ENCODE measurements at regions not wholly inside any gene's neighbourhood (a gene's known extent, or its start where the extent isn't known, plus 50 kb on each side); places are given as distances from the start of the nearest gene placed in this dataset.
"Not testable (repeated sequence)": the region's sequence is repeated elsewhere in the genome, so short reads cannot be mapped to it uniquely, and the experiment has no call there.

DNA sequence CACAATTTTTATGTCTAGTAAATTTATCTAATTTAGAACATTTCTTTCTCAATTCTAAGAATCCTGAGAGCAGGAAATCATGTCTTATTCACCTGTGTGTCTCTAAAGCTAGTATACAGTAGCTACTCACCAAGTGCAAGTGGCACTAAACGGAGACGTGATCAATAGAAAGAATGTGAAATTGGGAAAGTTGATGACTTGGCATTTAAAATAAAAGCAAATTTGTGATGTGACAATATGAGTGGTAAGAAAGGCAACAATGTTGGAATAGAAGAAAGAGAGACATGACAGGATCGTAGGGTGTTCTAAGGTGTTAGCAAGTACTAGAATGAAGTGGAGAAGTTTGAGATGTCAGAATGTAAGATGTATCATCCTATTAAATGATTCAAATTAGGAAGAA is 725.9 kb downstream of the BCKDHB start:
- Histone ChIP-seq H3K9me3 (peaks cover 0 to 10% (median 0%) of the 10 kb centered on the region in 11 donors), H3K4me3 (no peak overlapping the region), H3K27ac (no peak overlapping the region), H3K36me3 (no peaks in the 10 kb centered on the region), H3K4me1 (no peaks in the 10 kb centered on the region), H3K27me3 (no peaks in the 10 kb centered on the region)
- DNase-seq (no peak), ATAC-seq (no peak)
- intact Hi-C loops (cut with DNase I) = no loop called here
- TF ChIP-seq, protein P1, sequence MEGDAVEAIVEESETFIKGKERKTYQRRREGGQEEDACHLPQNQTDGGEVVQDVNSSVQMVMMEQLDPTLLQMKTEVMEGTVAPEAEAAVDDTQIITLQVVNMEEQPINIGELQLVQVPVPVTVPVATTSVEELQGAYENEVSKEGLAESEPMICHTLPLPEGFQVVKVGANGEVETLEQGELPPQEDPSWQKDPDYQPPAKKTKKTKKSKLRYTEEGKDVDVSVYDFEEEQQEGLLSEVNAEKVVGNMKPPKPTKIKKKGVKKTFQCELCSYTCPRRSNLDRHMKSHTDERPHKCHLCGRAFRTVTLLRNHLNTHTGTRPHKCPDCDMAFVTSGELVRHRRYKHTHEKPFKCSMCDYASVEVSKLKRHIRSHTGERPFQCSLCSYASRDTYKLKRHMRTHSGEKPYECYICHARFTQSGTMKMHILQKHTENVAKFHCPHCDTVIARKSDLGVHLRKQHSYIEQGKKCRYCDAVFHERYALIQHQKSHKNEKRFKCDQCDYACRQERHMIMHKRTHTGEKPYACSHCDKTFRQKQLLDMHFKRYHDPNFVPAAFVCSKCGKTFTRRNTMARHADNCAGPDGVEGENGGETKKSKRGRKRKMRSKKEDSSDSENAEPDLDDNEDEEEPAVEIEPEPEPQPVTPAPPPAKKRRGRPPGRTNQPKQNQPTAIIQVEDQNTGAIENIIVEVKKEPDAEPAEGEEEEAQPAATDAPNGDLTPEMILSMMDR (IDR thresholded peaks at IDR 0.05) = no peak
- 89 to 94% methylated on average over 3 of the region's 3 CpGs for WGBS, 2 donors

DNA sequence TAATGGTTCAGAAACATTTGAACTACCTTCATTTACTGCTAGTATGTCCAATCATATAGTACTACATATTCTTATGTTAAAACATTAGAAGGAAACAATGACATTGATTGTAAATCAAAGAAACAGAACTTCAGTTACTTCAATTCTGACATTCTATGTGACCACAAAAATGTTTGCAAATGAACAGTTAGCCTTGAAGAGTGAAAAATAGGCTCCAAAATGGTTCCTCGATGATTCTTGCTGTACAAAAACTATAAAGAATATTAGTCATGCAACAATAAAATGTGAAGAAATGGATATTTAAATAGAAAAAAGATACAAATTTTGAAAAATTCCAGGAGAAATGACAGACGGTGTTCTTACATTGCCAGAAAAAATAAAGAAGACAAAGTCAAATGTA is 686.9 kb downstream of the BCKDHB start:
- no peak for ATAC-seq
- 84 to 85% methylated on average over 2 of the region's 2 CpGs for WGBS, 2 donors
- Histone ChIP-seq H3K36me3 (no peaks in the 10 kb centered on the region), H3K4me3 (no peak overlapping the region), H3K27me3 (no peaks in the 10 kb centered on the region), H3K27ac (no peak overlapping the region), H3K4me1 (no peaks in the 10 kb centered on the region), H3K9me3 (peaks cover 0 to 8% (median 0%) of the 10 kb centered on the region in 11 donors)
- TF ChIP-seq, protein P1 (IDR thresholded peaks at IDR 0.05) = no peak
- intact Hi-C loops (cut with DNase I) = no loop called here
- no peak for DNase-seq

DNA sequence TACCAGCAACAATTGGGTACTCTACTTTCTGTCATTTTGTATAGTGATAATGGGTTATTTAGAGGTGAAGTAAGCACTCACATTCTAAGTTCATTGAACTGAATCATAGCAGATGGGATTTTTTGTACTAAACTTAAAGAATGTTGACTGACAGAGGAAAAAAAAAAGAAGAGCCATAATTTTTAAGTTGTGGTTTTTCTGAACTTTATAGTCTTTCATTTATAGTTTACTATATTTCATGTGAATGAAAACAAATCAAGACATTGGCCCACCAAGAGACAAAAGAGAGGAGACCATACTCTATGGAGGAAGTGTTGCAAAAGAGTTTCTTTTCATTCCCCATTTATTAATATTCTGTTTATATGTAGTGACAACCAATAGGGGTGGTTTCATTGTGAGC is 685.7 kb downstream of the BCKDHB start:
- no peak for DNase-seq
- Histone ChIP-seq H3K27ac (no peak overlapping the region), H3K36me3 (no peaks in the 10 kb centered on the region), H3K4me1 (peaks cover 0 to 4% (median 0%) of the 10 kb centered on the region in 9 donors), H3K9me3 (peaks cover 0 to 5% (median 0%) of the 10 kb centered on the region in 11 donors), H3K27me3 (no peaks in the 10 kb centered on the region), H3K4me3 (no peak overlapping the region)
- TF ChIP-seq, protein P1 (IDR thresholded peaks at IDR 0.05) = no peak
- no peak for ATAC-seq
- intact Hi-C loops (cut with DNase I) = no loop called here

DNA sequence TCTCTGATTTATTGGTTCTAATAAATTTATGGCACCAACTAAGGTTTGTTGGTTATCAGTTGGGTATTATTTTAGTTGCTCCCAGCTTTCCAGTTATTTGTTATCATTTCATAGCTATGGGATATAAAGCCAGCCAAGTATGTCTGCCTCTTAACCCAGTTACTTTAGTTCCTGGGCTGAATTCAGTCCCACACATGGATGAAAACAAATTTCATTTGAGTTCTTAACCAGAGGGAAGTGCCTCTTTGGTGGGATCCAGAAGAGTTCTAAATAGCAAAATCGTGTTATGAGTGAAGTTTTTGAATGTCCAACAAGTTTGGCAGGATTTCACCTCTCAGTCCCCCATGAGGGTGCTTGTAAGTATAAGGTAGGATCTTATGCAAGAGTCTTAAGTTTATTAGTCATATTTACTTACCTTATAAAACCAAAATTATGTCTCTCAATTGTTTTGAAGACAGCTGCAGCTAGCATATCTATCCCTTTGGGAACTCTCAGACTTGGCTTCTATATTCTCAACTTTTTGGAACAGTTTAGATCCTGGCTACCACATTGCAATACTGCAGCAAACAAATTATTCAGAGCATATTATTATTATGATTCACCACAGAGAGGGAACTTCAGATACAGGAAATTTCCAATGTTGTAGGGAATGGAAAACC is 683.6 kb downstream of the BCKDHB start:
- Histone ChIP-seq H3K4me1 (peaks cover 0 to 4% (median 0%) of the 10 kb centered on the region in 9 donors), H3K36me3 (no peaks in the 10 kb centered on the region), H3K27me3 (no peaks in the 10 kb centered on the region), H3K27ac (peak overlapping the region in 5 of 10 donors; percentile 33 to 69 (median 51)), H3K4me3 (no peak overlapping the region), H3K9me3 (peaks cover 0 to 5% (median 0%) of the 10 kb centered on the region in 11 donors)
- ATAC-seq = peak in 7 of 8 donors; percentile 57 to 87 (median 75)
- DNase-seq = no peak
- intact Hi-C loops (cut with DNase I) = no loop called here
- TF ChIP-seq, protein P1 (IDR thresholded peaks at IDR 0.05) = no peak
- WGBS, 2 donors = 46 to 51% methylated on average over 1 of the region's 1 CpG

DNA sequence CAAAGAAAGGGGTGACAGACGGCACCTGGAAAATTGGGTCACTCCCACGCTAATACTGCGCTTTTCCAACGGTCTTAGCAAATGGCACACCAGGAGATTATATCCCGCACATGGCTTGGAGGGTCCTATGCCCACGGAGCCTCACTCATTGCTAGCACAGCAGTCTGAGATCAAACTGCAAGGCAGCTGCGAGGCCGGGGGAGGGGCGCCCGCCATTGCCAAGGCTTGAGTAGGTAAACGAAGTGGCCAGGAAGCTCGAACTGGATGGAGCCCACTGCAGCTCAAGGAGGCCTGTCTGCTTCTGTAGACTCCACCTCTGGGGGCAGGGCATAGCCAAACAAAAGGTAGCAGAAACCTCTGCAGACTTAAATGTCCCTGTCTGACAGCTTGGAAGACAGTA is 676.8 kb downstream of the BCKDHB start:
- WGBS, 2 donors = 92 to 94% methylated on average over 12 of the region's 12 CpGs
- H3K27ac ChIP-seq; H3K27me3 ChIP-seq; H3K4me1 ChIP-seq; DNase-seq; H3K4me3 ChIP-seq; H3K36me3 ChIP-seq; ATAC-seq; intact Hi-C loops (cut with DNase I): not testable (repeated sequence)
- peaks cover 0 to 36% (median 5%) of the 10 kb centered on the region in 11 donors for H3K9me3 ChIP-seq
